ENCODE measurements at regions not wholly inside any gene's neighbourhood (a gene's known extent, or its start where the extent isn't known, plus 50 kb on each side); places are given as distances from the start of the nearest gene placed in this dataset.

DNA sequence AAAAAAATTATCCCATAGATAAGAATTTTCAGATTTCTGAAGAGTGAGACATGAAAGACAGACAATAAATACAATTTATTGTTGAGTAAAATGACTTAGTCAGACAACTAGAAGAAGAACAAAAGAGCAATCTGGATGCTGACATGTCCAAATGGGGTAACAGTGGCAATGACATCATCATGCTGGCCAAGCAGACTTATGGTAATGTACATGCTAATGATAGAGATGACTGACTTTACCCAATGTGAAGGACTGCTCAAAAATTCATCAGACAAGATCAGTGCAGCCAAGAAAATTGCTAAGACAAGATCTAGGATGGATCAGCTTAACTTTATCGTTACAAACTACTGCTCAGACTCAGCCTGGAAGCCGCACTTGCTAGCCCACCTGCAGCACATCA is 70.5 kb upstream of the SRD5A2 start:
- TF ChIP-seq, protein P1, sequence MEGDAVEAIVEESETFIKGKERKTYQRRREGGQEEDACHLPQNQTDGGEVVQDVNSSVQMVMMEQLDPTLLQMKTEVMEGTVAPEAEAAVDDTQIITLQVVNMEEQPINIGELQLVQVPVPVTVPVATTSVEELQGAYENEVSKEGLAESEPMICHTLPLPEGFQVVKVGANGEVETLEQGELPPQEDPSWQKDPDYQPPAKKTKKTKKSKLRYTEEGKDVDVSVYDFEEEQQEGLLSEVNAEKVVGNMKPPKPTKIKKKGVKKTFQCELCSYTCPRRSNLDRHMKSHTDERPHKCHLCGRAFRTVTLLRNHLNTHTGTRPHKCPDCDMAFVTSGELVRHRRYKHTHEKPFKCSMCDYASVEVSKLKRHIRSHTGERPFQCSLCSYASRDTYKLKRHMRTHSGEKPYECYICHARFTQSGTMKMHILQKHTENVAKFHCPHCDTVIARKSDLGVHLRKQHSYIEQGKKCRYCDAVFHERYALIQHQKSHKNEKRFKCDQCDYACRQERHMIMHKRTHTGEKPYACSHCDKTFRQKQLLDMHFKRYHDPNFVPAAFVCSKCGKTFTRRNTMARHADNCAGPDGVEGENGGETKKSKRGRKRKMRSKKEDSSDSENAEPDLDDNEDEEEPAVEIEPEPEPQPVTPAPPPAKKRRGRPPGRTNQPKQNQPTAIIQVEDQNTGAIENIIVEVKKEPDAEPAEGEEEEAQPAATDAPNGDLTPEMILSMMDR (IDR thresholded peaks at IDR 0.05; ENCODE audit: insufficient read depth, low read depth, low read length): no peak
- TF ChIP-seq EZH2 (IDR thresholded peaks at IDR 0.05; ENCODE audit: insufficient read depth, low read length): no peak
